ENCODE measurements at regions not wholly inside any gene's neighbourhood (a gene's known extent, or its start where the extent isn't known, plus 50 kb on each side); places are given as distances from the start of the nearest gene placed in this dataset.

DNA sequence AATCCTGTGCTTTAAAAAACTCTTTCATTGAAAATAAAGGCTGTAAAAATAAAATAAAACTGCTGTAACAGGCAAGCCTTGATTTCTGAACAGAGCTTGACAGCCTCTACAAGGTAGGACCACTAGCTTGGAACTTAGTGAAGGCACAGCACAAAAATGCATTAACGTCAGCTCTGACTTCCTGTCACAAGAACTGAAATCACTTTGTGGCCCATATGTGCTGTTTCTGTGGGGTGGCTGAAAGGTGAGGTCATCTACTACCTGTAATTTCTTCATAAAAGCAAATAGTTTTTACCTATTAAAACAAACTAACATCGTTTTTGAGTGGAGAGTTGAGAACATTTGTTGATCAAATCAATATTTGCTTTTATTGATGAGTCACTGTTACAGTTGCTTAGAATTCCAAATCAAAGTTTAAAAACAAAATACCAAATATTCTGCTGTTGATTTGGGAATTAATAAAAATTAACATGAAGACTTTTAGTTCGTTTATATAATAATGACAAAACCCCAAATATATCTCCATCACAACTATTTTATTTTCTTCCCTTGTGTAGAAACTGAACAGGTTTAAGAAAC is 1034.1 kb downstream of the MCTP2 start:
- TF ChIP-seq, protein P1, sequence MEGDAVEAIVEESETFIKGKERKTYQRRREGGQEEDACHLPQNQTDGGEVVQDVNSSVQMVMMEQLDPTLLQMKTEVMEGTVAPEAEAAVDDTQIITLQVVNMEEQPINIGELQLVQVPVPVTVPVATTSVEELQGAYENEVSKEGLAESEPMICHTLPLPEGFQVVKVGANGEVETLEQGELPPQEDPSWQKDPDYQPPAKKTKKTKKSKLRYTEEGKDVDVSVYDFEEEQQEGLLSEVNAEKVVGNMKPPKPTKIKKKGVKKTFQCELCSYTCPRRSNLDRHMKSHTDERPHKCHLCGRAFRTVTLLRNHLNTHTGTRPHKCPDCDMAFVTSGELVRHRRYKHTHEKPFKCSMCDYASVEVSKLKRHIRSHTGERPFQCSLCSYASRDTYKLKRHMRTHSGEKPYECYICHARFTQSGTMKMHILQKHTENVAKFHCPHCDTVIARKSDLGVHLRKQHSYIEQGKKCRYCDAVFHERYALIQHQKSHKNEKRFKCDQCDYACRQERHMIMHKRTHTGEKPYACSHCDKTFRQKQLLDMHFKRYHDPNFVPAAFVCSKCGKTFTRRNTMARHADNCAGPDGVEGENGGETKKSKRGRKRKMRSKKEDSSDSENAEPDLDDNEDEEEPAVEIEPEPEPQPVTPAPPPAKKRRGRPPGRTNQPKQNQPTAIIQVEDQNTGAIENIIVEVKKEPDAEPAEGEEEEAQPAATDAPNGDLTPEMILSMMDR (IDR thresholded peaks at IDR 0.05): no peak
- TF ChIP-seq POLR2AphosphoS5 (IDR thresholded peaks at IDR 0.05): no peak
